Sigmoid colon (tissue), 6 donors: ENCODE measurements at regions not wholly inside any gene's neighbourhood (a gene's known extent, or its start where the extent isn't known, plus 50 kb on each side); places are given as distances from the start of the nearest gene placed in this dataset.

ENCODE experiments used
- DNase-seq: peaks from one replicate; pipeline ENCODE4 v3.0.0-alpha.2; 2019
- H3K27ac ChIP-seq, 4 donors: fragments of 200-600 bp; sonication (generic); one replicate each; pipeline ENCODE4 v1.5.1; 2016 to 2019; ENCODE audit warnings: mild to moderate bottlenecking in 1 of 4
- H3K27me3 ChIP-seq, 3 donors: fragments of 200-600 bp; sonication (generic); one replicate each; pipeline ENCODE4 v1.5.1; 2019; ENCODE audit warnings: mild to moderate bottlenecking in 1 of 3
- H3K36me3 ChIP-seq, 4 donors: fragments of 200-600 bp; sonication (generic); one replicate each; pipeline ENCODE4 v1.5.1; 2016 to 2019
- H3K4me1 ChIP-seq, 4 donors: fragments of 200-600 bp; sonication (generic); one replicate each; pipeline ENCODE4 v1.5.1; 2017 to 2019
- H3K4me3 ChIP-seq, 4 donors: fragments of 200-600 bp; sonication (generic); one replicate each; pipeline ENCODE4 v1.5.1; 2017 to 2019; ENCODE audit warnings: mild to moderate bottlenecking in 2 of 4, moderate library complexity in 1 of 4
- H3K9me3 ChIP-seq, 4 donors: fragments of 200-600 bp in 3 of 4; sonication (generic) in 3 of 4; one replicate each; pipeline versions ENCODE4 v1.5.1 to v1.6.1; 2013 to 2019
- CTCF ChIP-seq, 4 experiments: fragments of 450-650 bp in 3 of 4; fragments of 200-600 bp in 1 of 4; IDR thresholded peaks; one replicate each; pipeline ENCODE4 v1.5.1; 2016 to 2019; ENCODE audit warnings: antibody characterized with exemption in 4 of 4, mild to moderate bottlenecking in 3 of 4, moderate library complexity in 2 of 4
- EP300 ChIP-seq, 4 donors: sonication (generic); formaldehyde crosslinking; IDR thresholded peaks; one replicate each; pipeline ENCODE4 v1.6.1; 2017; ENCODE audit warnings: antibody characterized with exemption in 4 of 4
- POLR2A ChIP-seq, 2 donors: fragments of 450-650 bp; IDR thresholded peaks; one replicate each; pipeline ENCODE4 v1.6.1; 2016; ENCODE audit warnings: antibody characterized with exemption in 2 of 2, mild to moderate bottlenecking in 2 of 2, moderate library complexity in 2 of 2
- POLR2AphosphoS5 ChIP-seq, 4 donors: sonication (generic); formaldehyde crosslinking; IDR thresholded peaks; one replicate each; pipeline ENCODE4 v1.6.1; 2017; ENCODE audit warnings: antibody characterized with exemption in 4 of 4
- WGBS, 2 donors: extraction: QIAGEN DNeasy Blood & Tissue Kit; methylation state at CpG; one replicate each; pipeline ENCODE4 v1.1.7; 2013; 5-methylcytosine and 5-hydroxymethylcytosine counted together
- intact Hi-C: fragments of 100-400 bp; cut with DNase I; formaldehyde crosslinking; loops from one replicate; pipeline ENCODE4 v1.15.1; 2023
- small RNA-seq, 3 donors: library from RNA; depleted of rRNA; stranded (forward); fragments of <200 nt; gene quantifications; one replicate each; pipeline ENCODE3, GENCODE V24; 2016
- donor health status: healthy with polysubstance abuse.
- donor health status: healthy.

DNA sequence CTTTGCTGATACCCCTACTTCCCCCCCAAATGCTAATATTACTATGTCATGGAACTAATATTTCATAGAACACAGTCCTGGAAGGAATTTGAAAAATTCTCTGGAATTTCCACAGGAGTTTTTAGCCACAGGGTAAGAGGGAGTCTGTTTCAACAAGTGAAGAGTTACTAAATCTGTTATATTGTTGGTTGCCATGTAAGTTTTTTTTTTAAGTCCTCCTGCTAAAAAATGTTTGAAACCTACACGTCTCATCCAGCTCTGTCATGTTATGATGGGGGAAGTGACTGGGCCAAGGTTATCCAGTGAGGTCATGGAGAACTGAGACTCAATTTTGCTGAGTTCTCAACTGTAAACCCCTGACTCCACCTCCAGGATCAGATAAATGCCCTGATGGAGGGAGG, 60.8 kb upstream of the USP24 start:
- TF ChIP-seq POLR2AphosphoS5 (IDR thresholded peaks at IDR 0.05), result no peak
- TF ChIP-seq POLR2A (IDR thresholded peaks at IDR 0.05), result no peak
- TF ChIP-seq EP300 (IDR thresholded peaks at IDR 0.05), result no peak
- TF ChIP-seq CTCF (IDR thresholded peaks at IDR 0.05), result no peak
- H3K4me1 ChIP-seq, result peaks cover 0 to 18% (median 10%) of the 10 kb centered on the region in 4 donors
- WGBS, 2 donors, result 69 to 70% methylated on average over 1 of the region's 1 CpG
- no peaks in the 10 kb centered on the region for H3K36me3 ChIP-seq
- H3K27me3 ChIP-seq, result no peaks in the 10 kb centered on the region
- no peak overlapping the region for H3K27ac ChIP-seq
- intact Hi-C loops, result loop anchor here (5.0 to 10.0 kb wide), 2 partner anchors 59 to 211 kb away; partner anchors contain the start of gene USP24
- no peak for DNase-seq
- no peak overlapping the region for H3K4me3 ChIP-seq
- H3K9me3 ChIP-seq, result no peaks in the 10 kb centered on the region

- intact Hi-C loops, result loop anchor here (5.0 to 10.0 kb wide), 2 partner anchors 58 to 210 kb away; partner anchors contain the start of gene USP24
- no peak overlapping the region for H3K27ac ChIP-seq
- no peaks in the 10 kb centered on the region for H3K9me3 ChIP-seq
- DNase-seq, result no peak
- no peak overlapping the region for H3K4me3 ChIP-seq
- peaks cover 0 to 18% (median 10%) of the 10 kb centered on the region in 4 donors for H3K4me1 ChIP-seq
- no peaks in the 10 kb centered on the region for H3K27me3 ChIP-seq
- 20 to 69% methylated on average over 12 of the region's 12 CpGs for WGBS, 2 donors
- TF ChIP-seq EP300 (IDR thresholded peaks at IDR 0.05), result no peak
- TF ChIP-seq CTCF (IDR thresholded peaks at IDR 0.05), result no peak
- TF ChIP-seq POLR2AphosphoS5 (IDR thresholded peaks at IDR 0.05), result no peak
- no peak for TF ChIP-seq POLR2A (IDR thresholded peaks at IDR 0.05)
- H3K36me3 ChIP-seq, result no peaks in the 10 kb centered on the region
Measured at GRCh38 chr1:55275151-55275748, 60.1 kb upstream of the USP24 start.

GRCh38 chr1:55272994-55273393, 57.8 kb upstream of the USP24 start:
- no peak for DNase-seq
- no peaks in the 10 kb centered on the region for H3K27me3 ChIP-seq
- WGBS, 2 donors, result 81 to 82% methylated on average over 4 of the region's 4 CpGs
- intact Hi-C loops, result loop anchor here (10.0 kb wide), 1 partner anchor 208 kb away; no protein-coding TSS in a partner anchor
- H3K36me3 ChIP-seq, result no peaks in the 10 kb centered on the region
- H3K4me3 ChIP-seq, result no peak overlapping the region
- TF ChIP-seq POLR2A (IDR thresholded peaks at IDR 0.05), result no peak
- TF ChIP-seq POLR2AphosphoS5 (IDR thresholded peaks at IDR 0.05), result no peak
- TF ChIP-seq CTCF (IDR thresholded peaks at IDR 0.05), result no peak
- no peak for TF ChIP-seq EP300 (IDR thresholded peaks at IDR 0.05)
- peaks cover 0 to 3% (median 0%) of the 10 kb centered on the region in 4 donors for H3K9me3 ChIP-seq
- H3K4me1 ChIP-seq, result peaks cover 0 to 18% (median 10%) of the 10 kb centered on the region in 4 donors
- no peak overlapping the region for H3K27ac ChIP-seq

Small RNAs in the stretch of these regions (small RNA-seq; reads per million reads assigned to genes)
- gene RF00019, result 0 reads per million in 3 donors
- gene RNU6-830P, result 0 reads per million in 3 donors
